ENCODE measurements at regions not wholly inside any gene's neighbourhood (a gene's known extent, or its start where the extent isn't known, plus 50 kb on each side); places are given as distances from the start of the nearest gene placed in this dataset.

GRCh38 chr1:209057083-209057482, 526.4 kb upstream of the CAMK1G start:
- Mint-ChIP-seq H3K4me1 (ENCODE audit: low read depth) (no peaks in the 10 kb centered on the region), H3K36me3 (ENCODE audit: low read depth) (no peaks in the 10 kb centered on the region), H3K9me3 (no peaks in the 10 kb centered on the region), H3K27ac (no peak overlapping the region), H3K4me3 (no peak overlapping the region), H3K27me3 (peaks cover 12% of the 10 kb centered on the region)

DNA sequence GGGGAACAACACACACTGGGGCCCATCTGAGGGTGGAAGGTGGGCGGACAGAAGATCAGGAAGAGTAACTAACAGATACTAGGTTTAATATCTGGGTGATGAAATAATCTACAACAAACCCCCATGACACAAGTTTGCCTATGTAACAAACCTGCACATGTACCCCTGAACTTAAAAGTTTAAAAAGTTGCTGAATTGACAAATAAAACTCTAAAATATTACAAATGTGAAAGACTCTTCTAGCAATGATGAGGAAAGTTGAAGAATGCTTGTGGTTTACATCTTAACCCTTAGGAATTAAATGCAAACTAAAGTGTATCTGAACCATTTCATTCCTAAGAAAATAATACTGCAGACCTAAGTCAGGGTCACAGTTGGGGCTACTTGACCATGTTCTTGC, 525.6 kb upstream of the CAMK1G start:
- H3K27ac Mint-ChIP-seq = no peak overlapping the region
- no peaks in the 10 kb centered on the region for H3K9me3 Mint-ChIP-seq
- H3K4me3 Mint-ChIP-seq = no peak overlapping the region
- peaks cover 6% of the 10 kb centered on the region for H3K27me3 Mint-ChIP-seq
- no peaks in the 10 kb centered on the region for H3K36me3 Mint-ChIP-seq (ENCODE audit: low read depth)
- no peaks in the 10 kb centered on the region for H3K4me1 Mint-ChIP-seq (ENCODE audit: low read depth)

DNA sequence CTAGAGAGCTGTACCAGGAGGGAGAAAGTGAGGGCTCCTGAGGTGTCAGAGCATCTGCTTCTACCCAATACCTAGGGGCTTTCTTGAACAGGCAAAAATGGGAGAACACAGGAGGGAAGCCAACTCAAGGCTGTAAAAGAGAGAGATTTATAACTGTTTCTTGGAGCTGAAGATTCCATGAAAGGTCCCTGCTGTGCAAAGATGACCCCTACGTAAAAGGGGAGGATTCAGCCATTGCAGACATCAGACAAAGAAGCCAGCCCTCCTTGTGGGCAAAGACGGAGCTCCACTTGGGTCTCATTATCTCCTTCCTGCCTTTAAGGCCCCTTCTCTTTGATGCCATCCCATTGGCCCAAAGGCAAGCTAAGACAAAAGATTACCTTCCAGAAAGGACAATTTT, 524.1 kb upstream of the CAMK1G start:
- H3K4me3 Mint-ChIP-seq = no peak overlapping the region
- no peaks in the 10 kb centered on the region for H3K27me3 Mint-ChIP-seq
- H3K9me3 Mint-ChIP-seq = no peaks in the 10 kb centered on the region

GRCh38 chr1:209059981-209060380, 523.5 kb upstream of the CAMK1G start:
- H3K36me3 Mint-ChIP-seq (ENCODE audit: low read depth) = no peaks in the 10 kb centered on the region
- H3K4me3 Mint-ChIP-seq = no peak overlapping the region
- no peak overlapping the region for H3K27ac Mint-ChIP-seq
- H3K4me1 Mint-ChIP-seq (ENCODE audit: low read depth) = no peaks in the 10 kb centered on the region
- H3K27me3 Mint-ChIP-seq = no peaks in the 10 kb centered on the region
- no peaks in the 10 kb centered on the region for H3K9me3 Mint-ChIP-seq

More for the DNA sequence above, 524.1 kb upstream of the CAMK1G start:
- Mint-ChIP-seq H3K36me3 (ENCODE audit: low read depth) (no peaks in the 10 kb centered on the region), H3K27ac (no peak overlapping the region), H3K4me1 (ENCODE audit: low read depth) (no peaks in the 10 kb centered on the region)

- no peaks in the 10 kb centered on the region for H3K9me3 Mint-ChIP-seq
- H3K36me3 Mint-ChIP-seq (ENCODE audit: low read depth) = no peaks in the 10 kb centered on the region
- no peaks in the 10 kb centered on the region for H3K4me1 Mint-ChIP-seq (ENCODE audit: low read depth)
- H3K27ac Mint-ChIP-seq = no peak overlapping the region
- H3K27me3 Mint-ChIP-seq = no peaks in the 10 kb centered on the region
- H3K4me3 Mint-ChIP-seq = no peak overlapping the region
These were observed 521.4 kb upstream of the CAMK1G start for GRCh38 chr1:209062081-209062620.

- no peaks in the 10 kb centered on the region for H3K9me3 Mint-ChIP-seq
- H3K36me3 Mint-ChIP-seq (ENCODE audit: low read depth) = no peaks in the 10 kb centered on the region
- no peak overlapping the region for H3K4me3 Mint-ChIP-seq
- H3K4me1 Mint-ChIP-seq (ENCODE audit: low read depth) = no peaks in the 10 kb centered on the region
- H3K27ac Mint-ChIP-seq = no peak overlapping the region
- H3K27me3 Mint-ChIP-seq = no peaks in the 10 kb centered on the region
These were observed 520.7 kb upstream of the CAMK1G start for GRCh38 chr1:209062863-209063262.

DNA sequence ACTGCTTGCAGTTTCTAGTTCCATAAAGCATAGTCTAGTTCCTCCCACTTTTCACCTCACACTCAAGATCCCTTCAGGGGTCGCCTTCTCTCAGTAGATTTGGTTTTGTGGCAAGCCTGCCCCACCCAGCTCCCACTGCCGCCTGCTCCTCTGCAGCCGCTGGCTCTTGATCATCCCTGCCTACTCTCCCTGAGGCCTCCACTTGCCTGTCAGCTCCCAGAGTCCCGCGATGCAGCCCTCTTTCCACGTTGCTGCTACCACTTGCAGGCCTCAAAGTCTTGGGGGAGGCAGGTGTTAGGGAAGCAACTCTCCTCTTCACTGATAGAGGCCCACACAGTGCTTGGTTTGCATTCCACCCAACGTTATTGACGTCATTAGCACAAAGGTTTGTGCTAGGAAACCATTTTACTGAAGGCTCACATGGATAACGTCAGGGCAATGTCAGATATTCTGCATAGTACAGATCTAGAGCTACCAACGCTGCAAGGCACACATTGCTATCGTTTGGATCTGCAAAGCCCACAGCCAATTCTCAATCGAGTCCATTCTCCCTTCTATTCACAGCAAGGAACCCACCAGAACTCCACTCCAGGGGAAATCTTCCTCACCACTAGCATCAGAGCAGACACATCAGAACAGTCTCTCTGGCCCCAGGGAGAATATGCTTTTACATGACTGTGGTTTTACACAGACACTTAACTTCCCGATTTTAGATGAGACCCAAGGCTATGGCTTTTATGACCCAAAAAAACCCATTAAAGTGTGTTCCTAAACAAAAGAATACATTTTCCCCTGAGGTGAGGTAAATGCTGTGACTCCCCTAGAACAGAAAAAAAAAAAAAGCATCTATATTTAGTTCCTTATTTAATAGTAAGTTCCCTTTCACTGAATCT, 519.5 kb upstream of the CAMK1G start:
- no peak overlapping the region for H3K4me3 Mint-ChIP-seq
- H3K4me1 Mint-ChIP-seq (ENCODE audit: low read depth) = no peaks in the 10 kb centered on the region
- no peaks in the 10 kb centered on the region for H3K36me3 Mint-ChIP-seq (ENCODE audit: low read depth)
- H3K27me3 Mint-ChIP-seq = no peaks in the 10 kb centered on the region
- no peak overlapping the region for H3K27ac Mint-ChIP-seq
- H3K9me3 Mint-ChIP-seq = no peaks in the 10 kb centered on the region

- H3K36me3 Mint-ChIP-seq (ENCODE audit: low read depth) = no peaks in the 10 kb centered on the region
- no peaks in the 10 kb centered on the region for H3K27me3 Mint-ChIP-seq
- H3K9me3 Mint-ChIP-seq = no peaks in the 10 kb centered on the region
- H3K27ac Mint-ChIP-seq = no peak overlapping the region
- H3K4me3 Mint-ChIP-seq = no peak overlapping the region
- no peaks in the 10 kb centered on the region for H3K4me1 Mint-ChIP-seq (ENCODE audit: low read depth)
These were observed 518.4 kb upstream of the CAMK1G start for GRCh38 chr1:209064850-209065706.

GRCh38 chr1:209072481-209072880, 511.0 kb upstream of the CAMK1G start:
- Mint-ChIP-seq H3K9me3 (no peaks in the 10 kb centered on the region), H3K4me1 (ENCODE audit: low read depth) (no peaks in the 10 kb centered on the region), H3K27ac (no peak overlapping the region)

DNA sequence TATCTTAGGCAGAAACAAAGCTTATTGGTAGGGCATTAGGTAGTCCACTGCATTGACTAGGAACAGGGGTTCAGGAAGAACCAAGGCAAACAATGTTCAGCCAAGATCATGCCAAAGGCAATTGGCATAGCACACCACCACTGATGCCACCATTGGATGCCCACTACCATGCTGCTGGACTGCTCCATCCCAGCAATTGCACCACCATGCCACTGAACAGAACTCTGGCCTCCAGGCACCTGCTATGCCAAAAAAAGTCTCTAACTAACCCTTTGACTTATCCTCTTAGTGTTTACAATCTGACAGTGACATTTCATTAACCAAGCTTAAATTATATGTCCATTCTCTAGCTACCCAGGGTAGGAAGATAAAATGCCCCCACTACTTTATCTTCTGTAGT, 509.6 kb upstream of the CAMK1G start:
- no peaks in the 10 kb centered on the region for H3K9me3 Mint-ChIP-seq
- H3K4me3 Mint-ChIP-seq = no peak overlapping the region
- H3K36me3 Mint-ChIP-seq (ENCODE audit: low read depth) = no peaks in the 10 kb centered on the region
- H3K4me1 Mint-ChIP-seq (ENCODE audit: low read depth) = no peaks in the 10 kb centered on the region
- H3K27me3 Mint-ChIP-seq = peaks cover 4% of the 10 kb centered on the region
- no peak overlapping the region for H3K27ac Mint-ChIP-seq

More at GRCh38 chr1:209072481-209072880, 511.0 kb upstream of the CAMK1G start:
- Mint-ChIP-seq H3K27me3 (peaks cover 4% of the 10 kb centered on the region), H3K36me3 (ENCODE audit: low read depth) (no peaks in the 10 kb centered on the region), H3K4me3 (no peak overlapping the region)

DNA sequence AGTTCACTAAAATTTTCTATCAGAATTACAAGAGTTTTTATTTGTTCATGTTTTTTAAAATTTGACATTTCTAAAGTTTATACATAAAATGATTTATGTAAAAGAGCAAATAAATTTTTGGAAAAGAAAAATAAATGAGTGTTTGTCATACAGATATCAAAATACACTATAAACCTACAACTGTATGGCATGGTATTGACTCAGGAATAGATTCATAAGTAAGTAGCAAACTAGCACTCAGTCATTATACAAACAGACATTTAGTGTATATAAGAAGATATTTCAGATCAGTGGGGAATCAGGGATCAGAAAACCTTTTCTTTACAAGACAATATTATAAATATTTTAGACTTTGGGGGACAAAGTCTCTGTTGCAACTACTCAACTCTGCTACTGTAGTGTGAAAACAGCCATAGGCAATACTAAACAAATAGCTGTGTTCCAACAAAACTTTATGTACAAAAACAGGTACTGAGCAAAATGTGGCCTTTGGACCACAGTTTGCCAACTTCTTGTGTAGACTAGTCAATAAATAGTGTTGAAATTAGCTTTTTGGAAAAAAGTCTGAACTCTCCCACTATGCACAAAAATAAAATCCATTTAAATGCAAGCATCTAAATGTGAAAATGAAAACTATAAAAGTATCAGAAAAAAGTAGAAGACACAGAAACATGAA, 508.8 kb upstream of the CAMK1G start:
- no peaks in the 10 kb centered on the region for H3K4me1 Mint-ChIP-seq (ENCODE audit: low read depth)
- H3K27me3 Mint-ChIP-seq = peaks cover 4% of the 10 kb centered on the region
- H3K4me3 Mint-ChIP-seq = no peak overlapping the region
- H3K27ac Mint-ChIP-seq = no peak overlapping the region
- H3K9me3 Mint-ChIP-seq = no peaks in the 10 kb centered on the region
- H3K36me3 Mint-ChIP-seq (ENCODE audit: low read depth) = no peaks in the 10 kb centered on the region

- Mint-ChIP-seq H3K4me3 (no peak overlapping the region), H3K27ac (no peak overlapping the region), H3K27me3 (peaks cover 4% of the 10 kb centered on the region), H3K9me3 (no peaks in the 10 kb centered on the region), H3K4me1 (ENCODE audit: low read depth) (no peaks in the 10 kb centered on the region), H3K36me3 (ENCODE audit: low read depth) (no peaks in the 10 kb centered on the region)
These were observed 506.8 kb upstream of the CAMK1G start for GRCh38 chr1:209076688-209077087.

- Mint-ChIP-seq H3K36me3 (ENCODE audit: low read depth) (no peaks in the 10 kb centered on the region), H3K4me1 (ENCODE audit: low read depth) (no peaks in the 10 kb centered on the region), H3K4me3 (no peak overlapping the region), H3K9me3 (no peaks in the 10 kb centered on the region), H3K27me3 (no peaks in the 10 kb centered on the region), H3K27ac (no peak overlapping the region)
These were observed 503.2 kb upstream of the CAMK1G start for GRCh38 chr1:209080170-209080781.

DNA sequence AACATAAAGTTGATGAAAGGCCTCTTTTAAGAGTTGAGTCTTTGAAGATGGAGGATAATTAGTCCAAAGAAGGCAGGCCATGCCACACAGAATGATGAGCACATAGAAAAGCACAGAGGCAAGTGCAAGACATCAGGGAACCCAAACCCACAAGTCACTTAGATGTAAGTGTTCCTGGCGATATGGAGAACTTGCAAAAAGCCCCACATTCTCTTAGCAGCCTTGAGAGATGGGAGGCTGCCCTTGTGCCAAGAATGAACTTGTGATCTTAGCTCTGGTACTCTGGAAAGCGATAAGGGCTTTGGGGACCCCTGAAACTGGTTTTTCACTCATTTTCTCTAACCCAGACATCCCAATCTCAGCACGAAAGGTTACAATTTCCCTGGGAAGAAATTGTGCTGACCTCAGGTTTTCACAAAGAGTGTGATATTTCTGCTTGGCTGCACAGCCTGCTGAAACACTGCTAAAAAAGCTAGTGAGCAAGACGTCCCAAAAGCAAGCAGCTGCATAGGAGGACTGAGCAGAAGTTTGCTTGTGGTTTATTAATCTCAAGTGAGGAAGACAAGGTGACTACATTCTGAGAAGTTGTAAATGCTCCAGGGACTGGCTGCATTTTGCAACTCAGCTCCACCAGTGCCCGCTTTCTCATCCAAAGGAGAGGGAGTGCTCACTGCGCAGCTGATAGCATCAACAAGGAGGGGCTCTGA, 496.9 kb upstream of the CAMK1G start:
- Mint-ChIP-seq H3K9me3 (no peaks in the 10 kb centered on the region), H3K4me1 (ENCODE audit: low read depth) (no peaks in the 10 kb centered on the region), H3K4me3 (no peak overlapping the region), H3K36me3 (ENCODE audit: low read depth) (no peaks in the 10 kb centered on the region), H3K27me3 (no peaks in the 10 kb centered on the region), H3K27ac (no peak overlapping the region)

All from stimulated activated naive CD8-positive, alpha-beta T cell treated with anti-CD3 and anti-CD28 coated beads, Interleukin-15, Interleukin-2, amounts not matched to agents 100 ng/mL and 50 ng/mL, for 24 hours (primary cell).